Neutrophil (primary cell): ENCODE measurements at regions not wholly inside any gene's neighbourhood (a gene's known extent, or its start where the extent isn't known, plus 50 kb on each side); places are given as distances from the start of the nearest gene placed in this dataset.

Experiments used
- H3K27ac ChIP-seq: fragments of 200-600 bp; sonication (generic); 2 replicates; pipeline ENCODE4 v1.5.1; 2016; ENCODE audit warnings: mild to moderate bottlenecking, moderate library complexity
- H3K27me3 ChIP-seq: fragments of 200-600 bp; sonication (generic); 2 replicates; pipeline ENCODE4 v1.6.0; 2016; ENCODE audit warnings: mild to moderate bottlenecking
- H3K36me3 ChIP-seq: fragments of 200-600 bp; sonication (generic); 2 replicates; pipeline ENCODE4 v1.5.1; 2017
- H3K4me1 ChIP-seq, 2 experiments: fragments of 200-600 bp in 1 of 2; sonication (generic) in 1 of 2; 1 replicate in 1 of 2; 2 replicates in 1 of 2; pipeline versions ENCODE4 v1.5.1 to v1.6.1; 2013 to 2016; ENCODE audit warnings: low read depth in 1 of 2, low read length in 1 of 2, mild to moderate bottlenecking in 1 of 2, moderate library complexity in 1 of 2; ENCODE audit not compliant: control insufficient read depth in 1 of 2, insufficient read depth in 1 of 2
- H3K4me3 ChIP-seq, 2 experiments: fragments of 200-600 bp in 1 of 2; sonication (generic) in 1 of 2; 1 replicate in 1 of 2; 2 replicates in 1 of 2; pipeline ENCODE4 v1.5.1; 2013 to 2016; ENCODE audit warnings: low read depth in 1 of 2, low read length in 1 of 2, mild to moderate bottlenecking in 1 of 2, moderate library complexity in 1 of 2
- H3K9me3 ChIP-seq: fragments of 200-600 bp; sonication (generic); 2 replicates; pipeline ENCODE4 v1.5.1; 2016
- TF ChIP-seq, protein P1 (sequence below): fragments of 200-600 bp; sonication (generic); IDR thresholded peaks from 2 replicates; pipeline ENCODE4 v1.5.1; 2016; ENCODE audit warnings: antibody characterized with exemption

DNA sequence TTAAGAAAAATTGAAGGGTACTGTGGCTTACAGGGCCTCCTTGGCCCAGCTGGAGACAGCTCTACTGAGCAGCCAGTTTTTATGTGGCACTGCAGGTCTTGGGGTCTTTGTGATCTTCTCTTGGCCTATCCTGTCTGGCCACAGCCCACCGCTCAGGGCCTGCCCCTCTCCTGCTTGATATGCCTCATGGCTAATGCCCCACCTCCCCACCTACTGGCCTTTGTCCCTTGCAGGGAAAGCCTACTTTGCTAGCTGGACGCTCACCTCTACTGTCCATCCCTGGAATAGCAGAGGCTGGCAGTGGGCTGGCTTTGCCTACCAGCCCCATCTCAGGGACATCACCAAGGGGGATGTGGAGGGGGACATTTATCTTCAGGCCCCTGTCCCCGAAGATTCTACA is 134.1 kb downstream of the PJA1 start:
- Histone ChIP-seq H3K4me1 (no peaks in the 10 kb centered on the region), H3K27me3 (no peaks in the 10 kb centered on the region), H3K27ac (no peak overlapping the region), H3K9me3 (no peaks in the 10 kb centered on the region), H3K36me3 (no peaks in the 10 kb centered on the region), H3K4me3 (no peak overlapping the region)
- TF ChIP-seq, protein P1, sequence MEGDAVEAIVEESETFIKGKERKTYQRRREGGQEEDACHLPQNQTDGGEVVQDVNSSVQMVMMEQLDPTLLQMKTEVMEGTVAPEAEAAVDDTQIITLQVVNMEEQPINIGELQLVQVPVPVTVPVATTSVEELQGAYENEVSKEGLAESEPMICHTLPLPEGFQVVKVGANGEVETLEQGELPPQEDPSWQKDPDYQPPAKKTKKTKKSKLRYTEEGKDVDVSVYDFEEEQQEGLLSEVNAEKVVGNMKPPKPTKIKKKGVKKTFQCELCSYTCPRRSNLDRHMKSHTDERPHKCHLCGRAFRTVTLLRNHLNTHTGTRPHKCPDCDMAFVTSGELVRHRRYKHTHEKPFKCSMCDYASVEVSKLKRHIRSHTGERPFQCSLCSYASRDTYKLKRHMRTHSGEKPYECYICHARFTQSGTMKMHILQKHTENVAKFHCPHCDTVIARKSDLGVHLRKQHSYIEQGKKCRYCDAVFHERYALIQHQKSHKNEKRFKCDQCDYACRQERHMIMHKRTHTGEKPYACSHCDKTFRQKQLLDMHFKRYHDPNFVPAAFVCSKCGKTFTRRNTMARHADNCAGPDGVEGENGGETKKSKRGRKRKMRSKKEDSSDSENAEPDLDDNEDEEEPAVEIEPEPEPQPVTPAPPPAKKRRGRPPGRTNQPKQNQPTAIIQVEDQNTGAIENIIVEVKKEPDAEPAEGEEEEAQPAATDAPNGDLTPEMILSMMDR, result no peak

DNA sequence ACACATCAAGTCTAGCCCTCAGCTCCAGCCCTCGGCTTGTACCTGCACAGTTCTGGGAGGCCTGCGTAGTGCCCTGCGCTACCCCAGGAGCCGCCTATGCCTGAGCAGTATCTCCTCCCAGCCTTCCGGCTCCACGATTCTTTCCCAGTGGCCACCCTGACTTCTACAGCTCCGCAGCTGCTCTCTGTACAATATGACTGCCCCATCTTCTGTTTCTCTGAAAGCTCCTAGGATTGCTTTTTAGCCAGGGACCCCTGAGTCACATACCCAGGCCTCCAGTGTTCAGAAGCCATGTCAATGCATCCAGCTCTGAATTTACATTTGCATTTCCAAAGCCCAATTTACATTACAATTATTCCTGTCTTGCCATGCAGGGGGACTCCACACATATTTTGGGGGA is 135.5 kb downstream of the PJA1 start:
- TF ChIP-seq, protein P1, result no peak
- Histone ChIP-seq H3K4me3 (no peak overlapping the region), H3K9me3 (no peaks in the 10 kb centered on the region), H3K36me3 (no peaks in the 10 kb centered on the region), H3K4me1 (no peaks in the 10 kb centered on the region), H3K27me3 (no peaks in the 10 kb centered on the region), H3K27ac (no peak overlapping the region)

DNA sequence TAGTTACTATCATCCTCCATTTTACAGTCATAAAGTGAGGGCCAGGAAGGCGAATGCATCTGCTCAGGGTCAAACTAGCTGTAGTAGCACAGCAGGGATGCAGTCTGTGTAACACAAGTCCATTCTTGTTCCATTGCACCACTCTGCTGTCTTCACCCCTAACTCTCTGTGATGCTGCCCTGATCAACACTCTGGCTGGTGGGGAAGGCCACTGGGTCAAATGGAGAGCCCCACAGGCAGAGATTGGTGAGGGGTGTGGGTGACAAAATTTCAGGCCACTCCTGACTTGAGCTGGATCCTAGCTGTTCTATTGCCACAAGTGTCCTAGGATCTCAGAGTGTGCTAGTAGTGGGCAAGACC is 136.5 kb downstream of the PJA1 start:
- Histone ChIP-seq H3K9me3 (no peaks in the 10 kb centered on the region), H3K27me3 (no peaks in the 10 kb centered on the region), H3K4me1 (no peaks in the 10 kb centered on the region), H3K36me3 (no peaks in the 10 kb centered on the region), H3K27ac (no peak overlapping the region), H3K4me3 (no peak overlapping the region)
- TF ChIP-seq, protein P1, result no peak

DNA sequence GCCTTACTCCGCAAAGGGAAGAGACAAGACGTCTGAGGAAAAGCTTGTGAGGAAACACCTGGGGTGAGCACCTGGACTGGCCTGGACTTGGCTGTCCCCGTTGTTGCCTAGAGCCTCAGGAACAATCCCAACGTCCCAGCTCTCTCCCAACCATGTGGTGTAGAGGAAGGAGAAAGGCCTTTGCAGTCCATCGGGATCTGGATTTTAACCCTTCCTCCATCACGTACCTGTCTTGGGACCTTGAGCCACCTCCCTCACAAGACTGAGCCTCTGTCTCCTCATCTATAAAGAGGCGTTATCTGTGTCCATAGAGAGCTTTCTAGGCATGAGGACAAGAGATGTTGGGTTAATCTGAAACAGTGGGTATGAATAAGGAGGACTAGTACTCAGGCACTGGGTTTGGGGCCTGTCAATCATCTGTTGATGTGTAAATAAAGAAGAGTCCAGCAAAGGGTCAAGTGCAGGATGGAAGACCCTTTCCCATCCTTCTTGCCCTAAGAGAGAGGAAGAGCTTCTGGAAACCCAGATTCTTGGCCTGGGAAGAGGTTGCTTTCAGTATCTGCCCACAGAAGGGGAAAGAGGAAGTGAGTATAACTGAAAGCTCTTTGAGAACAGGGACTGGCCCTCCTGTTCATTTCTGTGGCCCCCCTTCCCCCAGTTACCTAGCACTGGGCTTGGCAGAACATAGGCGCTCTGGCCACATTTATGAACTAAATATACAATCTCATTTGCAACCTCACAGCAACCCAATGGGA is 137.1 kb downstream of the PJA1 start:
- Histone ChIP-seq H3K36me3 (no peaks in the 10 kb centered on the region), H3K27me3 (no peaks in the 10 kb centered on the region), H3K4me1 (no peaks in the 10 kb centered on the region), H3K27ac (no peak overlapping the region), H3K9me3 (no peaks in the 10 kb centered on the region), H3K4me3 (no peak overlapping the region)
- TF ChIP-seq, protein P1, result no peak

DNA sequence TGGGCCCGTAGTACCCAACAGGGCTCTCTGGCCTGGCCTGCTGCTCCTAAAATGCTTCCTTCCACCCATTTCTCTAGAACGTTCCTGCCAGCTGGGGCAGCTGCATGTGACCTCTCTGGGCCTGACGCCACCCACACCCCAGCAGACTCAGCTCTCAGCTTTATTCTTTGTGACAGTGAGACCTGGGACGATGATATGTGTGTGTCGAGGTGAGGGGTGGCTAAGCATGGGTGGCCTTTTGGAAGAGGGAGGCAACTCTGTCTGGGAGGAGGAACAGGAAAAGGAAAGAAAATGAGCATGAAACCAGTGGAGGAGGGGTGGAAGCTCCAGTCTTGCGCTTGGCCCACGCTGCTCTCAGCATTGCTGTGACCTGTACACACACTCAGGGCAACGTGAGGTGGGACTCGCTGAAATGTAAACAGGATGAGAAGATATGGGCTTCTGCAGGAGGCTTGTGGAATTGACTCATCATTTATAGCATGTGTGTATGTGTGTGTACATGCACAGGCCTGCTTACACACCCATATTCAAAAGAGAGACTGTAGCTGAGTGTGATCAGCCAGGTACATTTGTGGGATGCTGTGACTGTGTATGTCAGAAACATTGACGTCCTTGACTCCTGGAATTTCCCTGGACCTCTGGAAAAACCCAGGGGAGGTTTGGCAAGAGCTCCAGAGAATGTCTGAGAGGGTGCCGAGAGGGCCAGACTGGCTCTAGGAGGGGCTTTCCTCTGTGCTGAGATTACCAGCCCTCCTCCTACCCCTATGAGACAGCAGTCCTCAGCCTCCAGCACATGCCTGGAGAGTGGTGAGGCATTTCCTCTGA is 137.9 kb downstream of the PJA1 start:
- H3K4me3 ChIP-seq, result no peak overlapping the region
- H3K36me3 ChIP-seq, result no peaks in the 10 kb centered on the region
- H3K4me1 ChIP-seq, result no peaks in the 10 kb centered on the region
- H3K27ac ChIP-seq, result no peak overlapping the region
- H3K27me3 ChIP-seq, result no peaks in the 10 kb centered on the region
- TF ChIP-seq, protein P1, result no peak
- no peaks in the 10 kb centered on the region for H3K9me3 ChIP-seq
